GM21619 (cell line): ENCODE measurements at regions not wholly inside any gene's neighbourhood (a gene's known extent, or its start where the extent isn't known, plus 50 kb on each side); places are given as distances from the start of the nearest gene placed in this dataset.

Source experiments
- ATAC-seq: cut with Tn5 transposase; IDR thresholded peaks from one replicate; pipeline ENCODE4 v1.9.1; 2021; ENCODE audit not compliant: unreplicated experiment

- no peak for ATAC-seq
Measured at GRCh38 chr3:77945320-77945719, 905.4 kb downstream of the ROBO2 start.

GRCh38 chr3:77947671-77948070, 907.8 kb downstream of the ROBO2 start:
- no peak for ATAC-seq

GRCh38 chr3:77967621-77968020, 927.7 kb downstream of the ROBO2 start:
- ATAC-seq, result no peak

- no peak for ATAC-seq
Measured at GRCh38 chr3:77976079-77976478, 936.2 kb downstream of the ROBO2 start.

GRCh38 chr3:78003090-78003489, 963.2 kb downstream of the ROBO2 start:
- no peak for ATAC-seq

GRCh38 chr3:78004571-78004970, 964.7 kb downstream of the ROBO2 start:
- ATAC-seq, result no peak

DNA sequence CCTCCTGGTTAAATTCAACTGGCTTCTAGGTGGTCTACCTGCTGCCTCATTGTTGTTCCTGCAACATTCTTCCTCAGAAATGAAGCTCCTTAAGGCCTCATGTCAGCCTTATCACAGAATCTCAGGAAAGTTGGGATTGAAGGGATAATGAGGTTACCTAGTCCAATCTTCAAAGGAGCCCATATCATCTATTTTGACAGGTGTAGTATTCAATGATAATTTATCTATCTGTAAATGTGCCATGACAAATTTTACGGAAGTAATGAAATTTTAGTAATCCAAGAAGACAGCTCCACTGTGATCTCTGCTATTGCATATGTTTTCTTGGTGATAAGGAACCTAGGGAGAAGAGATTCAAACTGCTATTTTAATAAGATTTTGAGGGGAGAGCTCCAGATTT, 973.8 kb downstream of the ROBO2 start:
- ATAC-seq, result no peak

DNA sequence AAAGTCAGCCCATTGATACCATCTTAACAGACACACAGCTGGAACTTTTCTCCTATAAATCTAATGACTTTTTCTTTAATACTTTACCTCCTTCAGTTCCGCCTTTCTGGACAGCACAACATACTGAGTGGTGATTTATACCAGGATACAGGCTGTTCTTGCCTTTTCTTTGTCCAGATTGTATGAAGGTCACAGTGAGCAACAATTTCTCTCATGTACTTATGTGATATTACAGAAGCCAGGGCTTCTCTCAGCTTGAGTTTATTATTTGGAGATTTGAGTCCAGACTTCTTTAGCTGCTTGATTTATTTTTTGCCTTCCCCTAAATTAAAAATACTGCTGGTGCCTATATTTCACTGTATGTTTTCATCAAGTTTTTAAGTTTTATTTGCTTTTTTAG, 976.0 kb downstream of the ROBO2 start:
- ATAC-seq, result no peak

DNA sequence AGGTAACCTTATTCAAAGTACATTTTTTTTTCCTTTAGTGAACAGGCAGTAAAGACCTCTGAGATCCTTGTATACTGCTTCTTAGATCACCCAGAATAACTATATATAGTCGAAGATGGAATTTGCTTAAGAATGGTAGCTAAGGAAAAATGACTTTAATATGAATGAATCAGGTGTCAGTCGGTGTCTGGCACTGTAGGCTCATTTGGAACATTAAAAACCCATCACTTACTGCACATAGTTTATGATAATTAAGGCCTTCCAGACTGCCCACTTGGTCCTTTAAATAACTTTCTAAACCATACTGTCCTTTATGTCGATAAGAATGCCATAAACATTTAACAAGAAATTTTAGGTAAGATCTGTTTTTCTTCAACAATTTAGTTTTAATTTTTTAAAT, 981.8 kb downstream of the ROBO2 start:
- ATAC-seq, result no peak

- no peak for ATAC-seq
Measured at GRCh38 chr3:78022232-78022631, 982.3 kb downstream of the ROBO2 start.

DNA sequence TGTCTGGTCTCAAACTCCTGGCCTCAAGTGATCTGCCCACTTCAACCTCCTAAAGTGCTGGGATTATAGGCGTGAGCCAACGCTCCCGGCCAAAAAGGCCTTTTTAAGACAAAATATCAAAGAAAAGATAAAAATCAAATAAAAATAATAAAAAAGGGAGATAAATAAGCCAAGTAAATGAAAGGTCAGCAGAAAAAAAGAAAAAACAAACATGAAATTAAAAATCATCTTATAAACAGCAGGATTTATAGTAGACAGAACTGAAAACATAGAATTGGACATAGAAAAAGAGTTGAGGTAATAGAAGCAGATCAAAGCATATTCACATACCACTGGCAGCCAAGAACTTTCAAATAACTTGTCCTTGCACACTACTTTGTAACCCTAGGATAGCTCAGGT, 983.4 kb downstream of the ROBO2 start:
- no peak for ATAC-seq

- ATAC-seq, result no peak
Measured at GRCh38 chr3:78025916-78026315, 986.0 kb downstream of the ROBO2 start.

GRCh38 chr3:78026318-78026828, 986.5 kb downstream of the ROBO2 start:
- no peak for ATAC-seq

- no peak for ATAC-seq
Measured at GRCh38 chr3:78029775-78030174, 989.9 kb downstream of the ROBO2 start.

GRCh38 chr3:78035131-78035641, 995.3 kb downstream of the ROBO2 start:
- ATAC-seq, result no peak

DNA sequence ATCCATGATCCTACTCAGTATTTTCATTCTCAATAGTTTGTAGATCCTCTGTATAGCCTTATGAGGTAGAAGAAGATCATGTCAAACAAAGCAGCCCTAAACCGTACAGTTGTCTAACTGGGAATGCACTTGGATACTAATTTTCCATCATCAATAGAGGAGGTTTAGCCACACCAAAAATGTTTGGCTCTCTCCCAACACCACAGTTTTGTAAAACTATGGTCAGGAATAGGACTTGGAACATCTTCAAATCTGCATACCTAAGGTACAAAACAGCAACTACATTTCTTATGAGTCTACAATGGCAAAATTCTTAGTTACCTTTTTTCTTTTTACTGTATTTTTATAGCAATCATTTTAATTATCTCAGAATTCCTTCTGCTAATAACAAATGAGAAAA, 1001.6 kb downstream of the ROBO2 start:
- ATAC-seq, result no peak

GRCh38 chr3:78046566-78046965, 1006.7 kb downstream of the ROBO2 start:
- no peak for ATAC-seq

GRCh38 chr3:78048698-78049097, 1008.8 kb downstream of the ROBO2 start:
- no peak for ATAC-seq

GRCh38 chr3:78049521-78049920, 1009.6 kb downstream of the ROBO2 start:
- ATAC-seq, result no peak

DNA sequence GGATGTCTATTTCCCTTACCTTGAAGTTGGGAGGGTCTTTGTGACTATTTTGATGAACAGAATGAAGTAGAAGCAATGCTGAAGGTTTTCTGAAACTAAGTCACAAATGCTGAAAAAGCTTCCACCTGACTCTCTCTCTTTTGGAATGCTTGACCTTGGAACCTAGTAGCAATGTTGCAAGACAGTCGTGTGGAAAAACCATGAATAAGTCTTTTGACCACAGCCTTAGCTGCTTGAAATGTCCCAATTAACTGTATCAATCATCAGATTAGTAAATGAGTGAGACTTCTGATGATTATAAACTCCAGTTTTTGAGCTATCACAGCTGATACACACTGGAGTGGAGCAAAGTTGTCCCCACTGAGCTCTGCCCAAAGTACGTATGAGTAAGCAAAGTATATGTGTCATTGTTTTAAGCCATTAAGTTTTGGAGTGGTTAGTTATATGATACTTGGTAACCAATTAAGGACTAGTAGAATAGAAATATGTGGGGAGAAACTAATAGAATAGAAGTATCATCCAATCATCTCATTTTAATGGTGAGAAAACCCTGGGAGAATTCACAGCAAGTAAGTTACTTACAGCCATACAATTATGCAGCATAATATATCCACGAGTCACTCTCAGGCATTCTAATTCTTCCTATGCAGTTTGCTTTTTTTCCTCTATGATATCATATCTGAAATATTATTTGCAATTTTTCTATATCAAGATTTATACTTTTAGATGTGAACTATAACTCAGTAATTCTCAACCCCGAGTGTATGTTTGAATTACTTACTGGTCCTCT, 1010.6 kb downstream of the ROBO2 start:
- ATAC-seq, result no peak

GRCh38 chr3:78052746-78053145, 1012.8 kb downstream of the ROBO2 start:
- no peak for ATAC-seq

DNA sequence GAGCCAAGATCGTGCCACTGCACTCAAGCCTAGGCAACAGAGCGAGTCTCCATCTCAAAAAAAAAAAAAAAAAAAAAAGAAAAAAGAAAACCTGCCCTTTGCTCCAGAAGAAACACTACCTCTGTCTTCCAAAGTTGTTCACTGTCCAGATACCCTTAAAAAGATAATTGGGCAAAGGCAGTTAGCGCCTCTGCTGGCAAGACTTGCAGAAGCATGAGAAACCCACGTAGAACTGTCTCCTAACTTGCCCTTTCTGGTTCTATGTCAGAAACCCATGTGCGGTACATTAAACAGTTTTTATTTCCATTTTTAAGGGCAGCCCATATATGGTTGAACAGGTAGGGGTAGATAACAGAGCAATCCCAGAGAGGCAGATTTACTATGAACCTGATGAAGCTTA, 1026.4 kb downstream of the ROBO2 start:
- no peak for ATAC-seq

GRCh38 chr3:78070188-78070587, 1030.3 kb downstream of the ROBO2 start:
- ATAC-seq, result no peak
